NCI-H2107 treated with DMSO at 0.1 percent for 48 hours (cell line): ENCODE measurements at regions not wholly inside any gene's neighbourhood (a gene's known extent, or its start where the extent isn't known, plus 50 kb on each side); places are given as distances from the start of the nearest gene placed in this dataset.
"Not testable (repeated sequence)": the region's sequence is repeated elsewhere in the genome, so short reads cannot be mapped to it uniquely, and the experiment has no call there.

Source experiments
- DNase-seq: peaks from one replicate; lab custom pipeline; 2025; ENCODE audit not compliant: unreplicated experiment; lab: John Stamatoyannopoulos, UW

- DNase-seq: no peak
Measured at GRCh38 chr9:86629530-86629929, 275.3 kb upstream of the TUT7 start.

- no peak for DNase-seq
Measured at GRCh38 chr9:86626802-86627201, 272.6 kb upstream of the TUT7 start.

GRCh38 chr9:86624630-86625029 lies 270.4 kb upstream of the TUT7 start:
- DNase-seq: no peak

DNA sequence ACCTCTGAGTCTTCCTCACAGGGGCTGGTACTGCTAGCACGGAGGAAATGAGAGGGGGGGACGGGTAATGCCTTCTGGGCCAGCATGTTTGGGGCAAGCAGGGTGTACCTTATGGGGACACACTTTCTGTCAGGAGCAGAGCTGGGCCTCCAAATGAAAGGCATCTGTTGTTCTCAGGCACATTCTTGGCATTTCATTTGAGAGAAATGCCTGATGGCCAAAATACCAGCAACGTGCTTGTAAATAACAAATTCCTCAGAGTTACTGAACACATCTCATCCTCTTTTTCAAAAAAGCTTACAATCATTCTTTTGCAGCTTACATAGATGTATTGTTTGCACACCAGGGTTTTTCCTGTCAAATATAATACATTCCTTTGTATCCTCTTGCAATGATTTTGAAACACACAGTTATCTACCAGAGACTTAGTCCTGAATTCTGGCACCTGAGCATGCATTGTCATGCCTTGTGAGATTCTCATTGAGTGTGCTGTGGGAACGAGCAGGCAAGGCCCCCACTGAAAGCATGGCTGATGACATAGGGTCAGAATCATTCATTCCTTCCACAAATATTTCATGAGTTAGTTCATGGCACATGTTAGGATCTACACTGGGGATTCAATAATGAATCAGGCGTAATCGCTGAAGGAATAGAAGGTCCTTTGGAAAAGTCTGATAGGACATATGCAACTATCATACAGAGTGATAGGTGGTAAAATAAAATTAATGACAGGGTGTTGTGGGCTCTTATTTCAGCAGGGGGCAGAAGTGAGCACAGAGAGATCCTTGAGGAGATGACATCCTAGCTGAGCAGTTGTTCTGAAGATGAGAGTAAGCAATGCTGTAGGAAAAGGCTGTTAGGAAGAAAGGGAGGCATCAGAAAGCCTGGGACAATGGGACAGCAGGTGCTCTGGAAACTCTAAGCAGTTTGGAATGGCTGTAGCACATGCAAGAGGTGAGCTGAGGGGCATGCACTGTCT lies 260.9 kb upstream of the TUT7 start:
- DNase-seq: no peak

DNA sequence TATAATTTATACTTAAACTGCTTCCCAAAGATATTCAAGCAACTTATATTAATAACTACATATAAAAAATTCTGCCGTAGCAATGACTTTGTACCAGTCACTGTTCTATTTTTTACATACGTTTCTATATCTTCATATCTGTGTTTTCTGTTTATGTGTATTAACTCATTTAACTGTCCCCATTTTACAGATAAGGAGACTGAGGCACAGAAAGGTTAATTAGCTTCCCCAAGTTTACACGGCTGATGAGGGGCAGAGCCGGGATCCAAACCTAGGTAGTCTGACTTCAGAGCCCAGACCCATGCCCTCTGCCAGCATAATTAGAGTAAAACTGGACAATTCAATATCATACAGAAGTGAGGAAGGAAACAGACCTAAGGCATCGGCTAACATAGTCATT lies 259.7 kb upstream of the TUT7 start:
- no peak for DNase-seq

DNA sequence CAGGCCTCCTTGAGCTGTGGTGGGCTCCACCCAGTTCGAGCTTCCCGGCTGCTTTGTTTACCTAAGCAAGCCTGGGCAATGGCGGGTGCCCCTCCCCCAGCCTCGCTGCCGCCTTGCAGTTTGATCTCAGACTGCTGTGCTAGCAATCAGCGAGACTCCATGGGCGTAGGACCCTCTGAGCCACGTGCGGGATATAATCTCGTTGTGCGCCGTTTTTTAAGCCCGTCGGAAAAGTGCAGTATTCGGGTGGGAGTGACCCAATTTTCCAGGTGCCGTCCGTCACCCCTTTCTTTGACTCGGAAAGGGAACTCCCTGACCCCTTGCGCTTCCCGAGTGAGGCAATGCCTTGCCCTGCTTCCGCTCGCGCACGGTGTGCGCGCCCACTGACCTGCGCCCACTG lies 257.3 kb upstream of the TUT7 start:
- not testable (repeated sequence) for DNase-seq

DNA sequence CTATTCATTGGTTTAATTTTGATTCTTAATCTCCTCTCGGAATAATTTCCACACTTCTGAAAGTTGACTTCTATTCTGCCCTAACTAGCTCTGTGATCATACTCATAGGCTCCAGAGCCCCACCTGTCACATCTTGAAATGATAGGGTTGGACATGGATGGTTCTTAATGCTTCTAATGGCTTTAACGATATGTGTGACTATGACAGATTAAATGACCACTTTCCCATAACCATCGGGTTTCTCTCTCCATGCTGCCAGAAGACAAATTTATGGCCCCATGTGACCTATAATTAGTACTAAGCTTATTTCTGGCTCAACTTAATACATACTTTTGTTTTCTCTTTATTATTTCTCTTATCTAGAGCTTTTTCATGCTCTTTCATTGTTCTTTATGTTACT lies 251.1 kb upstream of the TUT7 start:
- no peak for DNase-seq

DNA sequence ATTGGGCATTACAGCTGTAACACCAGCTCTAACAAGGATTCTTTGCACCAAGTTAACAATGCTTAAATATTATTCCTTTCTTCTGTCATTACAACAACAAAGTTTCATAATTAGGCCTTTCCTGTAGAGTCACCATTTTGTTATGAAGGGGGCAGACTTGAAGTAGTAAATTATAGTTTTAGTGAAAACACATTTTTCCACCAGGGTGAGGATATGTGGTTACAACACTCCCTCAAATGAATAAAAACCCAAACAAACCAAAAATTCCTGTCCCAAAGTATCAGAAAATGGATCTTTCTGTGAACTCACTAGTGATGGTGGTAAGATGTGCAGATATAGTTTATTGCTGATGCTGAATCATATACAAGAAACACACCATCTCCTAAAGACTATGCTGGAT lies 250.5 kb upstream of the TUT7 start:
- DNase-seq: no peak

GRCh38 chr9:86602715-86603114 lies 248.5 kb upstream of the TUT7 start:
- DNase-seq: no peak

GRCh38 chr9:86601697-86602096 lies 247.5 kb upstream of the TUT7 start:
- DNase-seq: no peak

- no peak for DNase-seq
Measured at GRCh38 chr9:86600977-86601376, 246.8 kb upstream of the TUT7 start.

DNA sequence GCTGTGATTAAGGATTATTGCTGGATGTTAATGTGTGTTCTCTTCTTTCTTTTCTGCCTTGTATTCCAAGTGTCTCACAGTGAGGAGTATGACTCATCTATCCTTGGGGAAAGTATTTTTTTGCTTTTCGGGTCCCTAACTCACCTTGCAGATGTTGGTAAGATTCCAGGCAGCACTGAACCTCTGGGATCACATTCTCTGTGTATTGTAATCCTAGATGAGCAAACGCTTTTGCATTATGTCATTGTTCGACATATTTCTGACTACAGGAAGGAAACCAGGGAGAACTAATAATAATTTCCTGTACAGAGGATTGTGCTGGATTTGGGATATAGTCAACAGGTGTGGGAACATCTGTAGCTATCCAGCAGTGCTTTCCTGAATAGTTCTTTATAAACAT lies 246.1 kb upstream of the TUT7 start:
- no peak for DNase-seq

- DNase-seq: no peak
Measured at GRCh38 chr9:86599561-86599960, 245.4 kb upstream of the TUT7 start.

- no peak for DNase-seq
Measured at GRCh38 chr9:86598411-86599239, 244.4 kb upstream of the TUT7 start.

GRCh38 chr9:86594724-86595123 lies 240.5 kb upstream of the TUT7 start:
- DNase-seq: no peak

GRCh38 chr9:86591472-86591871 lies 237.3 kb upstream of the TUT7 start:
- DNase-seq: no peak

DNA sequence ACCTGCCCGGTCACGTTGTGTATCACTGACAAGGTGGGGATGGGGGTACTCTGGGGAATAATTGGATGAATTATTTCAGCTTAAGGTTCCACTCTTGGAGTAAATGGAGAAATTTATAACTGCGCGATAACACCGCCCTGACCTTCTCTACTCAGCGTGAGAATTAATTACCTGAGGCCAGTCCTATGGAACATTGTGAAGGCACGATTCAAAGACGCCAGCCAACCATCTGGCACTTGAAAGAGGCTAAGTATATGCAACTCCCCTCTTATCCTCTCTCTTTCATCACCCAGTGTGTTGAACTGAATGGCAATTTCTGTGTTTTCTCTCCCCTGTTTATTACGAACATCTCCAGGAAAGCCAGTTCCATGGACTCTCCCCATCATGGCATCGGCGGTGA lies 235.5 kb upstream of the TUT7 start:
- DNase-seq: no peak

GRCh38 chr9:86589273-86589672 lies 235.1 kb upstream of the TUT7 start:
- DNase-seq: no peak

DNA sequence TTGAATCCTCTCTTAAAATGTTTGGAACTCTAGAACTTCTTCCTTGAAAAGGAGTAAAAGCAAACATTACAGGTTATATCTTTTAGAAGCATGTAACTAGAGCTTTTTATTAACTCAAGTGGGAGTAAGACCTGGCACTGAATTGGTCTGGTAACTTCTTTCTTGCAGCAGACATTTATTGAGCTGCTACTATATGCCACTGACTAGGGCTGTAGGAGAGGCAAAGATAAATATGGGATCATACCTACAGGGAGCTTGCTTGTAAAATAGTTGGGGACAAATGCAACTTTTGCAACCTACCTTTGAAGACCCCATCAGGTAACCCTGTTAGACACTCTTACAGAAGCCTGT lies 231.9 kb upstream of the TUT7 start:
- no peak for DNase-seq

GRCh38 chr9:86585422-86586143 lies 231.4 kb upstream of the TUT7 start:
- DNase-seq: no peak

DNA sequence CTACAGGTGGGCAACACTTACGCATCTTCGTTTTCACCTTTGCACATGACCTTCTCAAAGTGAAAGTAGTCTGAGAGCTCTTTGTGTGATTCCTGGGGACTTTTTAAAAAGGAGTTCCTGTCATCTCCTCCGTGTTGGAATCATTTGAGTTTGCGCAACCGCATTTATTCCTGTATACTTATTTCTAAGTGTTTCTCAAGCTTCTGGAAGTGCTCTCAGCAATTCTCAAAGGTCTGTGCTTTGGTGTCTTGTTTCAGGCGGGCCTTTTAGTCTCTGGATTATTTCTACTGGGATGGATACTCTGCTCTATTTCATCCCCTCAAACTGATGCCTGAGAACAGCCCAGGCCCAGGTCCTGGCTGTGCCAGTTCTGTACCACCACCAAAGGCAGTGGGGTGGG lies 226.5 kb upstream of the TUT7 start:
- DNase-seq: no peak

DNA sequence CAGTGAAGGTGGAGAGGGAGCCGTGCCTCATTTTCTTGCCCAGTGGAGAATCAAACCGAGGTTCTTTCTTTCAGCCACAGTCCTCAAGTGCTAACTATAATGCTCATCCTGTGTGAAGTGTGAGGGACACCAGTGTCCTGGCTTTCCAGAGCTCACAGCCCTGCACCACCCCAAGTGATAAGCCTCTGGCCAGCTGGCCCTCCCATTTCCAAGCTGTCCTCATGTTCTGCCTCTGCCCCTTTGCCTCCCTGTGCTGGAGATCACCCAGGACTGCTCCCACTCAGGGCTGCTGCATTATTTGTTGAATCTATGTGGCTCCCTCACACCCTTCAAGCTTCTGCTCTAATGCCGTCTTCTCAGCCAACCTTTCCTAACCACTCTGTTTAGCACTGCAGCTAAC lies 224.5 kb upstream of the TUT7 start:
- DNase-seq: no peak
